ENCODE measurements at regions not wholly inside any gene's neighbourhood (a gene's known extent, or its start where the extent isn't known, plus 50 kb on each side); places are given as distances from the start of the nearest gene placed in this dataset.
"Not testable (repeated sequence)": the region's sequence is repeated elsewhere in the genome, so short reads cannot be mapped to it uniquely, and the experiment has no call there.

GRCh38 chr11:19617696-19618523, 94.7 kb upstream of the NAV2 start:
- Histone ChIP-seq H3K27ac (ENCODE audit: low read depth in 1 of 2, low read length in 1 of 2) (no peak overlapping the region), H3K9me3 (ENCODE audit: control insufficient read depth in 4 of 4, insufficient read depth in 3 of 4, low read length in 3 of 4) (no peaks in the 10 kb centered on the region), H3K27me3 (ENCODE audit: control insufficient read depth in 3 of 3, insufficient read depth in 3 of 3, low read length in 2 of 3) (no peaks in the 10 kb centered on the region), H3K36me3 (ENCODE audit: control insufficient read depth in 4 of 4, insufficient read depth in 4 of 4, low read length in 4 of 4) (no peaks in the 10 kb centered on the region), H3K9ac (ENCODE audit: insufficient read depth in 1 of 2, low read length in 2 of 2) (no peak overlapping the region), H3K4me3 (no peak overlapping the region), H3K4me1 (ENCODE audit: control insufficient read depth in 5 of 5, insufficient read depth in 5 of 5, low read length in 5 of 5) (peaks cover 0 to 7% (median 0%) of the 10 kb centered on the region in 5 donors)
- no peak for TF ChIP-seq CTCF (IDR thresholded peaks at IDR 0.05; ENCODE audit: control extremely low read depth, extremely low read depth)
- 70 to 78% methylated on average over 4 of the region's 4 CpGs for whole genome bisulfite sequencing, 2 donors
- no peak for ATAC-seq (ENCODE audit: insufficient read depth, low FRiP score)
- DNase-seq: no peak

- H3K9me3 ChIP-seq (ENCODE audit: control insufficient read depth in 4 of 4, insufficient read depth in 3 of 4, low read length in 3 of 4): peaks cover 0 to 7% (median under 1%) of the 10 kb centered on the region in 4 donors
- H3K36me3 ChIP-seq (ENCODE audit: control insufficient read depth in 4 of 4, insufficient read depth in 4 of 4, low read length in 4 of 4): no peaks in the 10 kb centered on the region
- no peak for TF ChIP-seq CTCF (IDR thresholded peaks at IDR 0.05; ENCODE audit: control extremely low read depth, extremely low read depth)
- H3K4me3 ChIP-seq: no peak overlapping the region
- H3K4me1 ChIP-seq (ENCODE audit: control insufficient read depth in 5 of 5, insufficient read depth in 5 of 5, low read length in 5 of 5): peaks cover 0 to 7% (median 0%) of the 10 kb centered on the region in 5 donors
- no peaks in the 10 kb centered on the region for H3K27me3 ChIP-seq (ENCODE audit: control insufficient read depth in 3 of 3, insufficient read depth in 3 of 3, low read length in 2 of 3)
- no peak overlapping the region for H3K9ac ChIP-seq (ENCODE audit: insufficient read depth in 1 of 2, low read length in 2 of 2)
- WGBS, 2 donors: 81% methylated on average over 11 of the region's 11 CpGs
- DNase-seq: no peak
- H3K27ac ChIP-seq (ENCODE audit: low read depth in 1 of 2, low read length in 1 of 2): no peak overlapping the region
- ATAC-seq (ENCODE audit: insufficient read depth, low FRiP score): no peak
Measured at GRCh38 chr11:19615341-19616183, 97.1 kb upstream of the NAV2 start.

GRCh38 chr11:19614370-19614940, 98.2 kb upstream of the NAV2 start:
- DNase-seq (no peak), ATAC-seq (ENCODE audit: insufficient read depth, low FRiP score) (no peak)
- Histone ChIP-seq H3K4me1 (ENCODE audit: control insufficient read depth in 5 of 5, insufficient read depth in 5 of 5, low read length in 5 of 5) (peaks cover 0 to 7% (median 0%) of the 10 kb centered on the region in 5 donors), H3K36me3 (ENCODE audit: control insufficient read depth in 4 of 4, insufficient read depth in 4 of 4, low read length in 4 of 4) (no peaks in the 10 kb centered on the region), H3K4me3 (no peak overlapping the region), H3K9me3 (ENCODE audit: control insufficient read depth in 4 of 4, insufficient read depth in 3 of 4, low read length in 3 of 4) (peaks cover 0 to 8% (median 1%) of the 10 kb centered on the region in 4 donors), H3K27me3 (ENCODE audit: control insufficient read depth in 3 of 3, insufficient read depth in 3 of 3, low read length in 2 of 3) (no peaks in the 10 kb centered on the region), H3K9ac (ENCODE audit: insufficient read depth in 1 of 2, low read length in 2 of 2) (no peak overlapping the region), H3K27ac (ENCODE audit: low read depth in 1 of 2, low read length in 1 of 2) (no peak overlapping the region)
- TF ChIP-seq CTCF (IDR thresholded peaks at IDR 0.05; ENCODE audit: control extremely low read depth, extremely low read depth): no peak
- 56 to 80% methylated on average over 3 of the region's 3 CpGs for WGBS, 2 donors

GRCh38 chr11:19612025-19612424, 100.6 kb upstream of the NAV2 start:
- H3K27ac ChIP-seq (ENCODE audit: low read depth in 1 of 2, low read length in 1 of 2); H3K36me3 ChIP-seq (ENCODE audit: control insufficient read depth in 4 of 4, insufficient read depth in 4 of 4, low read length in 4 of 4); H3K4me3 ChIP-seq; ATAC-seq (ENCODE audit: insufficient read depth, low FRiP score); H3K9me3 ChIP-seq (ENCODE audit: control insufficient read depth in 4 of 4, insufficient read depth in 3 of 4, low read length in 3 of 4); DNase-seq; H3K4me1 ChIP-seq (ENCODE audit: control insufficient read depth in 5 of 5, insufficient read depth in 5 of 5, low read length in 5 of 5); H3K9ac ChIP-seq (ENCODE audit: insufficient read depth in 1 of 2, low read length in 2 of 2); H3K27me3 ChIP-seq (ENCODE audit: control insufficient read depth in 3 of 3, insufficient read depth in 3 of 3, low read length in 2 of 3): not testable (repeated sequence)

Data from lung (tissue), 11 donors.